NAMALWA (cell line): ENCODE measurements at regions not wholly inside any gene's neighbourhood (a gene's known extent, or its start where the extent isn't known, plus 50 kb on each side); places are given as distances from the start of the nearest gene placed in this dataset.

Experiments used
- DNase-seq: peaks from one replicate; pipeline ENCODE4 v3.0.0-alpha.2; 2015; ENCODE audit warnings: low spot score

- no peak for DNase-seq
Observed at GRCh38 chr2:6665093-6666045, 200.3 kb downstream of the CMPK2 start.

- no peak for DNase-seq
Observed at GRCh38 chr2:6667326-6667725, 198.4 kb downstream of the CMPK2 start.

GRCh38 chr2:6671913-6672312, 193.8 kb downstream of the CMPK2 start:
- DNase-seq = no peak

- no peak for DNase-seq
Observed at GRCh38 chr2:6674381-6674780, 191.3 kb downstream of the CMPK2 start.

- DNase-seq = no peak
Observed at GRCh38 chr2:6675791-6676190, 189.9 kb downstream of the CMPK2 start.

GRCh38 chr2:6676241-6676640, 189.5 kb downstream of the CMPK2 start:
- no peak for DNase-seq

GRCh38 chr2:6676776-6677175, 188.9 kb downstream of the CMPK2 start:
- no peak for DNase-seq

- no peak for DNase-seq
Observed at GRCh38 chr2:6679471-6679870, 186.2 kb downstream of the CMPK2 start.

- DNase-seq = no peak
Observed at GRCh38 chr2:6683516-6683915, 182.2 kb downstream of the CMPK2 start.

GRCh38 chr2:6685447-6685846, 180.3 kb downstream of the CMPK2 start:
- DNase-seq = no peak

- DNase-seq = no peak
Observed at GRCh38 chr2:6692056-6692455, 173.7 kb downstream of the CMPK2 start.

GRCh38 chr2:6692819-6693218, 172.9 kb downstream of the CMPK2 start:
- no peak for DNase-seq

- no peak for DNase-seq
Observed at GRCh38 chr2:6694555-6694954, 171.2 kb downstream of the CMPK2 start.

GRCh38 chr2:6700335-6700734, 165.4 kb downstream of the CMPK2 start:
- no peak for DNase-seq

GRCh38 chr2:6704077-6704476, 161.6 kb downstream of the CMPK2 start:
- DNase-seq = no peak

- DNase-seq = no peak
Observed at GRCh38 chr2:6721395-6721794, 144.3 kb downstream of the CMPK2 start.

- no peak for DNase-seq
Observed at GRCh38 chr2:6722574-6722973, 143.1 kb downstream of the CMPK2 start.

- no peak for DNase-seq
Observed at GRCh38 chr2:6723865-6724604, 141.7 kb downstream of the CMPK2 start.

GRCh38 chr2:6724605-6725140, 141.0 kb downstream of the CMPK2 start:
- DNase-seq = no peak

- no peak for DNase-seq
Observed at GRCh38 chr2:6728156-6728555, 137.6 kb downstream of the CMPK2 start.

- DNase-seq = no peak
Observed at GRCh38 chr2:6730003-6730402, 135.7 kb downstream of the CMPK2 start.

GRCh38 chr2:6730649-6731532, 134.8 kb downstream of the CMPK2 start:
- no peak for DNase-seq
